Smooth muscle cell (in vitro differentiated cells): ENCODE measurements at regions not wholly inside any gene's neighbourhood (a gene's known extent, or its start where the extent isn't known, plus 50 kb on each side); places are given as distances from the start of the nearest gene placed in this dataset.
A peak's percentile ranks its signal among the peaks of the same experiment; 100 is the strongest.

ENCODE experiments used
- DNase-seq: peaks from one replicate; lab custom pipeline; 2025; ENCODE audit not compliant: unreplicated experiment; lab: John Stamatoyannopoulos, UW
- H2AFZ ChIP-seq: fragments of 200-600 bp; sonication (generic); 2 replicates; pipeline ENCODE4 v1.6.0; 2016; ENCODE audit warnings: antibody characterized with exemption, low read depth, mild to moderate bottlenecking
- H3F3A ChIP-seq: fragments of 200-600 bp; sonication (generic); 2 replicates; pipeline ENCODE4 v1.6.0; 2017; ENCODE audit warnings: antibody characterized with exemption, low read depth
- H3K27ac ChIP-seq: fragments of 200-600 bp; sonication (generic); 2 replicates; pipeline ENCODE4 v1.5.1; 2016; ENCODE audit warnings: low read depth, mild to moderate bottlenecking
- H3K27me3 ChIP-seq: fragments of 200-600 bp; sonication (generic); 2 replicates; pipeline ENCODE4 v1.6.1; 2016; ENCODE audit warnings: low read depth, mild to moderate bottlenecking
- H3K36me3 ChIP-seq: fragments of 200-600 bp; sonication (generic); 2 replicates; pipeline ENCODE4 v1.5.1; 2016; ENCODE audit warnings: low read depth
- H3K4me1 ChIP-seq: fragments of 200-600 bp; sonication (generic); 2 replicates; pipeline ENCODE4 v1.5.1; 2016; ENCODE audit warnings: low read depth
- H3K4me2 ChIP-seq: fragments of 200-600 bp; sonication (generic); 2 replicates; pipeline ENCODE4 v1.6.0; 2016; ENCODE audit warnings: mild to moderate bottlenecking
- H3K4me3 ChIP-seq: fragments of 200-600 bp; sonication (generic); 2 replicates; pipeline ENCODE4 v1.5.1; 2016; ENCODE audit warnings: mild to moderate bottlenecking
- H3K79me2 ChIP-seq: fragments of 200-600 bp; sonication (generic); 2 replicates; pipeline ENCODE4 v1.6.0; 2016; ENCODE audit warnings: low read depth, mild to moderate bottlenecking
- H3K9ac ChIP-seq: fragments of 200-600 bp; sonication (generic); 2 replicates; pipeline ENCODE4 v1.6.0; 2016; ENCODE audit warnings: low read depth
- H3K9me3 ChIP-seq: fragments of 200-600 bp; sonication (generic); replicated peaks from 2 replicates; pipeline ENCODE4 v1.5.1; 2016; ENCODE audit warnings: low read depth
- H4K20me1 ChIP-seq: fragments of 200-600 bp; sonication (generic); 2 replicates; pipeline ENCODE4 v1.6.0; 2016; ENCODE audit warnings: low read depth
- CTCF ChIP-seq: fragments of 200-600 bp; sonication (generic); IDR thresholded peaks from 2 replicates; pipeline ENCODE4 v1.5.1; 2017; ENCODE audit warnings: borderline replicate concordance, mild to moderate bottlenecking, antibody characterized with exemption; ENCODE audit not compliant: insufficient read depth, poor library complexity, severe bottlenecking
- WGBS: methylation state at CpG from one replicate; pipeline ENCODE4 v1.1.7; 2016; ENCODE audit warnings: low lambda C conversion rate; 5-methylcytosine and 5-hydroxymethylcytosine counted together

- no peaks in the 10 kb centered on the region for H3K4me1 ChIP-seq
- no peak overlapping the region for H3K4me3 ChIP-seq
- DNase-seq: no peak
- H3K79me2 ChIP-seq: no peaks in the 10 kb centered on the region
- H3F3A ChIP-seq: no peaks in the 10 kb centered on the region
- no peak overlapping the region for H3K27ac ChIP-seq
- no peak for TF ChIP-seq CTCF
- no peaks in the 10 kb centered on the region for H4K20me1 ChIP-seq
- peak overlapping the region; percentile 28 for H2AFZ ChIP-seq
- no peaks in the 10 kb centered on the region for H3K9me3 ChIP-seq
- H3K27me3 ChIP-seq: no peaks in the 10 kb centered on the region
- H3K9ac ChIP-seq: no peak overlapping the region
- no peak overlapping the region for H3K4me2 ChIP-seq
- no peaks in the 10 kb centered on the region for H3K36me3 ChIP-seq
These were observed 1021.7 kb downstream of the EFNA5 start for GRCh38 chr5:106649031-106649430.

GRCh38 chr5:106648401-106648800 lies 1022.3 kb downstream of the EFNA5 start:
- 81% methylated on average over 2 of the region's 2 CpGs for WGBS
- Histone ChIP-seq H3K9ac (no peak overlapping the region), H4K20me1 (no peaks in the 10 kb centered on the region), H2AFZ (peak overlapping the region; percentile 28), H3K79me2 (no peaks in the 10 kb centered on the region), H3K9me3 (no peaks in the 10 kb centered on the region), H3K27ac (no peak overlapping the region), H3K4me1 (no peaks in the 10 kb centered on the region), H3K4me3 (no peak overlapping the region), H3K4me2 (no peak overlapping the region), H3K27me3 (no peaks in the 10 kb centered on the region), H3F3A (no peaks in the 10 kb centered on the region), H3K36me3 (no peaks in the 10 kb centered on the region)
- no peak for DNase-seq
- no peak for TF ChIP-seq CTCF

- Histone ChIP-seq H3K4me3 (no peak overlapping the region), H4K20me1 (no peaks in the 10 kb centered on the region), H3K27ac (no peak overlapping the region), H2AFZ (no peak overlapping the region), H3K79me2 (no peaks in the 10 kb centered on the region), H3K4me1 (no peaks in the 10 kb centered on the region), H3F3A (no peaks in the 10 kb centered on the region), H3K36me3 (no peaks in the 10 kb centered on the region), H3K4me2 (no peak overlapping the region), H3K27me3 (no peaks in the 10 kb centered on the region), H3K9me3 (no peaks in the 10 kb centered on the region), H3K9ac (no peak overlapping the region)
- DNase-seq: no peak
- TF ChIP-seq CTCF: no peak
- WGBS: 95% methylated on average over 1 of the region's 1 CpG
These were observed 1024.6 kb downstream of the EFNA5 start for GRCh38 chr5:106646106-106646505.

GRCh38 chr5:106640511-106640910 lies 1030.2 kb downstream of the EFNA5 start:
- Histone ChIP-seq H3K9ac (no peak overlapping the region), H3K4me2 (no peak overlapping the region), H3K27ac (no peak overlapping the region), H3K36me3 (no peaks in the 10 kb centered on the region), H3K4me3 (no peak overlapping the region), H4K20me1 (no peaks in the 10 kb centered on the region), H2AFZ (no peak overlapping the region), H3K27me3 (no peaks in the 10 kb centered on the region), H3K9me3 (no peaks in the 10 kb centered on the region), H3K79me2 (no peaks in the 10 kb centered on the region), H3K4me1 (no peaks in the 10 kb centered on the region), H3F3A (no peaks in the 10 kb centered on the region)
- TF ChIP-seq CTCF: no peak
- no peak for DNase-seq
- WGBS: 88% methylated on average over 1 of the region's 1 CpG
